ENCODE measurements at regions not wholly inside any gene's neighbourhood (a gene's known extent, or its start where the extent isn't known, plus 50 kb on each side); places are given as distances from the start of the nearest gene placed in this dataset.

GRCh38 chr3:74351213-74351612 is 263.2 kb downstream of the CNTN3 start:
- no peak for DNase-seq (ENCODE audit: low spot score)

GRCh38 chr3:74349015-74349414 is 265.4 kb downstream of the CNTN3 start:
- DNase-seq (ENCODE audit: low spot score): no peak

GRCh38 chr3:74347563-74348268 is 266.7 kb downstream of the CNTN3 start:
- DNase-seq (ENCODE audit: low spot score): no peak

- no peak for DNase-seq (ENCODE audit: low spot score)
Observed at GRCh38 chr3:74346896-74347295, 267.6 kb downstream of the CNTN3 start.

GRCh38 chr3:74345701-74346100 is 268.8 kb downstream of the CNTN3 start:
- no peak for DNase-seq (ENCODE audit: low spot score)

- DNase-seq (ENCODE audit: low spot score): no peak
Observed at GRCh38 chr3:74344865-74345440, 269.5 kb downstream of the CNTN3 start.

- no peak for DNase-seq (ENCODE audit: low spot score)
Observed at GRCh38 chr3:74343391-74343790, 271.1 kb downstream of the CNTN3 start.

GRCh38 chr3:74338998-74339397 is 275.5 kb downstream of the CNTN3 start:
- DNase-seq (ENCODE audit: low spot score): no peak

- DNase-seq (ENCODE audit: low spot score): no peak
Observed at GRCh38 chr3:74332165-74332564, 282.3 kb downstream of the CNTN3 start.

GRCh38 chr3:74331711-74332110 is 282.7 kb downstream of the CNTN3 start:
- no peak for DNase-seq (ENCODE audit: low spot score)

GRCh38 chr3:74329096-74329495 is 285.4 kb downstream of the CNTN3 start:
- no peak for DNase-seq (ENCODE audit: low spot score)

GRCh38 chr3:74328435-74328834 is 286.0 kb downstream of the CNTN3 start:
- no peak for DNase-seq (ENCODE audit: low spot score)

- DNase-seq (ENCODE audit: low spot score): no peak
Observed at GRCh38 chr3:74315291-74315690, 299.2 kb downstream of the CNTN3 start.

GRCh38 chr3:74314696-74315095 is 299.8 kb downstream of the CNTN3 start:
- no peak for DNase-seq (ENCODE audit: low spot score)

GRCh38 chr3:74309716-74310115 is 304.7 kb downstream of the CNTN3 start:
- no peak for DNase-seq (ENCODE audit: low spot score)

- DNase-seq (ENCODE audit: low spot score): no peak
Observed at GRCh38 chr3:74304424-74304823, 310.0 kb downstream of the CNTN3 start.

GRCh38 chr3:74303711-74304110 is 310.7 kb downstream of the CNTN3 start:
- no peak for DNase-seq (ENCODE audit: low spot score)

- peak; percentile 3 for DNase-seq (ENCODE audit: low spot score)
Observed at GRCh38 chr3:74302969-74303368, 311.5 kb downstream of the CNTN3 start.

GRCh38 chr3:74302281-74302680 is 312.2 kb downstream of the CNTN3 start:
- no peak for DNase-seq (ENCODE audit: low spot score)

GRCh38 chr3:74301056-74301455 is 313.4 kb downstream of the CNTN3 start:
- DNase-seq (ENCODE audit: low spot score): no peak

GRCh38 chr3:74295479-74295878 is 319.0 kb downstream of the CNTN3 start:
- no peak for DNase-seq (ENCODE audit: low spot score)

GRCh38 chr3:74288761-74289160 is 325.7 kb downstream of the CNTN3 start:
- DNase-seq (ENCODE audit: low spot score): no peak

- no peak for DNase-seq (ENCODE audit: low spot score)
Observed at GRCh38 chr3:74287557-74287956, 326.9 kb downstream of the CNTN3 start.

- DNase-seq (ENCODE audit: low spot score): no peak
Observed at GRCh38 chr3:74282202-74282601, 332.3 kb downstream of the CNTN3 start.
